ENCODE measurements at regions not wholly inside any gene's neighbourhood (a gene's known extent, or its start where the extent isn't known, plus 50 kb on each side); places are given as distances from the start of the nearest gene placed in this dataset.
"Not testable (repeated sequence)": the region's sequence is repeated elsewhere in the genome, so short reads cannot be mapped to it uniquely, and the experiment has no call there.

DNA sequence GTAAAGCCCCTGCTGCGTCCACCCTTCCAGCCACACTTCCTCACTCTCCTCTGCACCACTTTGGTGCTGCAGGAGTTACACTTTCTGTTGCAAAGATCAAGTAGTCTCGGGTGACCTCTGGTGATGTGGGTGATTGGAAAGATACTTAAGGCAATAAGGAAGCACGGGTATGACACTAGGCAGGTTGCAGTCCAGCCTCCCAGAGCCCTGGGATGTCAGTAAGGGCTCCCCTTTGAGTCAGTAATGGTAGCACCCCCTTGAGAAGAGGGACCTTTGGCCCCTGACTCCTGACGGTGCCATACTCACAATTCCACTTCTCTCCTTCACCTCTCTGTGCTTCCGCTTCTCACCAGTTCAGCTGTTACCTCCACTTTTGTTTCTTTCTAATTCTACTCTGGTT, 84.1 kb upstream of the KIF2A start:
- DNase-seq (ENCODE audit: low spot score); in situ Hi-C loops (cut with MboI; ENCODE audit: low pct_unique_long_range_greater_than_20kb, low sequenced_read_pairs, unreplicated experiment): not testable (repeated sequence)

DNA sequence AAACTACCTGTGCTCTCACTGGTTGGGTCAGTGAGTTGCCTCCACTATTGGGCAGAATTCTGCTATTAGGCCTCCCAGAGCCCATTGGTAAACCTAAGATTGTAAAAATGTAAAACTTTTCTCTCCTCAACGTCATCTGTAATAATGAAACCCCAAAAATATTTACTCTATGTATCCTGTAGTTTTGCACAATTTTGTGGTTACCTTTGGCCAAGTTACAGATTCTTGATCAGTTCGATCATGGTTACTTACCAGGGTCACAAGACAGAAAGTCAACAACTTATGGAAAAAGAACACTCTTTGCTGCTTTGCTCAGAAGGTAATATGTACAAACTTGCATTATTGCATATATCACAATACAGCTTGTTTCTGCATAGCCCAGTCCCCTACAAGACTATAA, 83.7 kb upstream of the KIF2A start:
- DNase-seq (ENCODE audit: low spot score); in situ Hi-C loops (cut with MboI; ENCODE audit: low pct_unique_long_range_greater_than_20kb, low sequenced_read_pairs, unreplicated experiment): not testable (repeated sequence)

DNA sequence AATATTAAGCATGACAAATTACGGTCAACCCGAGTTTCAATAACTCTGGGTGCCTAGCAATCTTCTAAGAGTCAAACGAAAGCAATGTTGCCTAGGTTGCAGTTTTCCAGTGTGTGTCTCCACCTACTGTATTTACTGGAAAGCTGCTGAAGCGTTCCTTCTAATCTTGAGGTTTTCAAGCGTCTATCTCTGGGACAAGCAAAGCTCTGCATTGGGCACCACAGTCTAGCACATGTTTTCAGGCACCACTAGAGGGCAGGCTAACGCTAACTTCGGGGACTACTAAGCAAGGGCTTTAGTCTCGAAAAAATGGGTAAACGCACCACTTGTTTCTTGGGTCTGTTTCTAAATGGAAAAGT, 82.7 kb upstream of the KIF2A start:
- DNase-seq (ENCODE audit: low spot score); in situ Hi-C loops (cut with MboI; ENCODE audit: low pct_unique_long_range_greater_than_20kb, low sequenced_read_pairs, unreplicated experiment): not testable (repeated sequence)
- TF ChIP-seq, protein P1, sequence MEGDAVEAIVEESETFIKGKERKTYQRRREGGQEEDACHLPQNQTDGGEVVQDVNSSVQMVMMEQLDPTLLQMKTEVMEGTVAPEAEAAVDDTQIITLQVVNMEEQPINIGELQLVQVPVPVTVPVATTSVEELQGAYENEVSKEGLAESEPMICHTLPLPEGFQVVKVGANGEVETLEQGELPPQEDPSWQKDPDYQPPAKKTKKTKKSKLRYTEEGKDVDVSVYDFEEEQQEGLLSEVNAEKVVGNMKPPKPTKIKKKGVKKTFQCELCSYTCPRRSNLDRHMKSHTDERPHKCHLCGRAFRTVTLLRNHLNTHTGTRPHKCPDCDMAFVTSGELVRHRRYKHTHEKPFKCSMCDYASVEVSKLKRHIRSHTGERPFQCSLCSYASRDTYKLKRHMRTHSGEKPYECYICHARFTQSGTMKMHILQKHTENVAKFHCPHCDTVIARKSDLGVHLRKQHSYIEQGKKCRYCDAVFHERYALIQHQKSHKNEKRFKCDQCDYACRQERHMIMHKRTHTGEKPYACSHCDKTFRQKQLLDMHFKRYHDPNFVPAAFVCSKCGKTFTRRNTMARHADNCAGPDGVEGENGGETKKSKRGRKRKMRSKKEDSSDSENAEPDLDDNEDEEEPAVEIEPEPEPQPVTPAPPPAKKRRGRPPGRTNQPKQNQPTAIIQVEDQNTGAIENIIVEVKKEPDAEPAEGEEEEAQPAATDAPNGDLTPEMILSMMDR (IDR thresholded peaks at IDR 0.05; ENCODE audit: extremely low read depth, insufficient read depth, missing control alignments): peak; percentile 53

DNA sequence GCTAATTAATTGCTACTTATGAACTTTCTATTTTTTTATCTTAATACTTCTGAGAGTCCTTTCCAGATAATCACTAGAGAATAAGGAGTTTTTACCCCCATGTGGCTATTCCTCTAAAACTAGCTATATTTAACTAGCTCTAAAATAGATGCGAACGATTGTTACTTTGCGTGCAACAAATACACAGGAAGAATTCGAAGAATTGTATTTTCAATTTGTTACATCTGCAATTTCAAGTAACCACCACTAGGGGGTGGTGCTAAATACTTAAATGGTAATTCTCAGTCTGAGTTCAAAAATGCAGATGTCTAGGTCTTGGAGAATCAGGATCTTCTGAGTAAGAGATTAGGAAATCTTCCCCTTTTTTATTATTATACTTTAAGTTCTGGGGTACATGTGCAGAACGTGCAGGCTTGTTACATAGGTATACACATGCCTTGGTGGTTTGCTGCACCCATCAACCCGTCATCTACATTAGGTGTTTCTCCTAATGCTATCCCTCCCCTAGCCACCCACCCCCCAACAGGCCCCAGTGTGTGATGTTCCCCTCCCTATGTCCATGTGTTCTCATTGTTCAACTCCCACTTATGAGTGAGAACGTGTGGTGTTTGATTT, 80.9 kb upstream of the KIF2A start:
- DNase-seq (ENCODE audit: low spot score); in situ Hi-C loops (cut with MboI; ENCODE audit: low pct_unique_long_range_greater_than_20kb, low sequenced_read_pairs, unreplicated experiment): not testable (repeated sequence)
- TF ChIP-seq, protein P1 (IDR thresholded peaks at IDR 0.05; ENCODE audit: extremely low read depth, insufficient read depth, missing control alignments): peak; percentile 42

DNA sequence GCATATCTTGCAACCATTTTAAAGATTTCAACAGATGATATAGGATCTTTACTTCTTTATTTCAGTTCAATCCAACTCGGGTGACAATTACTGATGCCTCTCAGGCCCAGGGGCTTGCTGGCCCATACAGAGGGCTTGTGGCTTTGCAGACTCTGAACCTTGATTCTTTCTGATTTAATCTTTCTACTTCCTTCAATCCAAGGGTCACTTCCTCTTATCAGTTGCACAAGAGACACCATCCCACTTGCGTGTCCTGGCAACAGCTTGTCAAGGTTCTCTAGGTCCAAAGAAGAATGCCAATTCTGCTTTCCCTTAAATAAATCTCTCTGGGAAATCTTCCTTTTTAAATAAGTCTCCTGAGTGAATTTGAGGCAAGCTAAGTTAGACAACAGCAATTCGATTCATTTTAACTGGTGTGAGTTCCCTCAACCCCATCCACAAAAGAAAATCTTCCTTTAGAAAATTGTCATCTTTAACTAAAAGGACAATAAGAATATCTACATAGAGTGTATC, 75.1 kb upstream of the KIF2A start:
- in situ Hi-C loops (cut with MboI; ENCODE audit: low pct_unique_long_range_greater_than_20kb, low sequenced_read_pairs, unreplicated experiment); DNase-seq (ENCODE audit: low spot score): not testable (repeated sequence)

DNA sequence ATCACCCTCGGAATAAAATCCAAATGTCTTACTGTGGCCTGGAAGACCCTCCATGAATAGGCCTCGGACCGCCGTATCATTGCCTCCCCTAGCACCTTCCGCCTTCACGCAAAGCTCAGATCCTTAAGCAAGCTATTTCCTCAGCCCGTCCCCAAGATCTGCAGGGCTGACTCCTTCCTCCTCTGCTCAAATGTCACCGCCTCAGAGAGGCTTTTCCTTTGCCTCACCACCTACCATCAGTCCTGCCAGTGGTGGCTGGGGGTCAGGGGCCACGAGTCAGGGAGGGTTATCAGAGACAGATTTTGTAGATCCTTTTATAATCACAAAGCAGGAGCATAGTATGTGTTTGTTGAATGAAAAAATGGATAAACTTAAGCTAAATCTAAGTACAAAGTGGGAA, 74.4 kb upstream of the KIF2A start:
- in situ Hi-C loops (cut with MboI; ENCODE audit: low pct_unique_long_range_greater_than_20kb, low sequenced_read_pairs, unreplicated experiment): no loop called here
- TF ChIP-seq, protein P1 (IDR thresholded peaks at IDR 0.05; ENCODE audit: extremely low read depth, insufficient read depth, missing control alignments): no peak
- no peak for DNase-seq (ENCODE audit: low spot score)

DNA sequence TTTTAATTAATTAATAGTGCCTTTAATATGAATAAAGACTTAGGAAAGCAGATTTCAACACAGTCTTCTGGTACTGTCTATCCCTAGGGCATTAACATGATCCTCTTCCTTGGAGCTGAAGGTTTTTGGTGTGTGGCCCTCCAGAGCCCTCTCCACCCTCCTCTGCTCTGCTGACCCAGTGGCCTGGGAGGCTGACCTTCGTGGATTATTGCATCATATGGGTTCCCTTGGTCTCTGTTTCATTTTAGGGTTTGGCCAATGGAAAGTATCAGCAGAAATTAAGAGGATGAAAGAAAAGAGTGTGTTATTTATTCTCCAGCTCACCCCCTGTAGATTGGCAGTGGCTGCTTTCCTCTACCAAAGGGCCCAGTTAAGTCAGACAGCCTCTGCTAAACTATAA, 73.8 kb upstream of the KIF2A start:
- in situ Hi-C loops (cut with MboI; ENCODE audit: low pct_unique_long_range_greater_than_20kb, low sequenced_read_pairs, unreplicated experiment); DNase-seq (ENCODE audit: low spot score): not testable (repeated sequence)

DNA sequence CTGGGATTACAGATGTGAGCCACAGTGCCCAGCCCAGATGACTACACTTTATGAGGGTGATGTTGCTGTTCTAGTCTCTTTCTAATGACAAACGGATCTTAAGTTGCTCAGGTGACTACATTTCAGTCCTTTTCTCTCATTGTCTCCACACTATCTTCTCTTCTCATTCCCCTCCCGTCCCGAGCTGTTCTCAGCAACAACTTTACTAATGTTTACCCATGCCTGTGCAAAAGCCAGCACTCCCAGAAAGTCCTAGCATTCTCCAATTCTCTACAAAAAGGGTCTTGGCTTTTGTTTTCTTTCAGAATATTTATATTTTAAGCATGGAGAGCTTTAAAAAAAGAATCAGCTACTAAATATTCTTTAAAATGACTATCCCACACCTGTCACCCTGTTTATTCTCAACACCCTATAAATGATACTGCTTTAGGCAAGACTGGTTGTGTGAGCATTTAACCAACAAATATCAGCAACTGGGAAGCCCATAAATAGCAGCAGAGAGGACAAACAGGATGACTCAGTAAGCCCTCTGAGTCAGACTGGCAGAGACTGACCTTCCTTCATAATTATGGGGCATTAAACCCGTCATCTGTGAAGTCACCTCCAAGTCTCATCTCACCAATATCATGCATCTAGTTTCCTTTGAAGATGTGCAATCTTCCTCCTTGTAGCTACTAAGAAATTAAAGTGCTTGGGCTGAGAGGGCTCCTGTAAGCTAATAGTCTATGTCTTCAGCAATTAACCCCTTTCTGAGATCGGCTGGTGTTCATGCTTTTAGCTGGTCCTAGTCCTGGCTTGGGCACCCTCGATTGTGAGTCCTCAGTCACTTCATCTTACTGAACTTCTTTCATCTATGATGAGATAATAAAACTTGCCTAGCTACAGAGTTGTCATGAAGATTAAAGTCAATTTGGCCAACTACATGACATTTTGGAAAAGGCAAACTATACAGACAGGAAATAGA, 72.6 kb upstream of the KIF2A start:
- DNase-seq (ENCODE audit: low spot score); in situ Hi-C loops (cut with MboI; ENCODE audit: low pct_unique_long_range_greater_than_20kb, low sequenced_read_pairs, unreplicated experiment): not testable (repeated sequence)

DNA sequence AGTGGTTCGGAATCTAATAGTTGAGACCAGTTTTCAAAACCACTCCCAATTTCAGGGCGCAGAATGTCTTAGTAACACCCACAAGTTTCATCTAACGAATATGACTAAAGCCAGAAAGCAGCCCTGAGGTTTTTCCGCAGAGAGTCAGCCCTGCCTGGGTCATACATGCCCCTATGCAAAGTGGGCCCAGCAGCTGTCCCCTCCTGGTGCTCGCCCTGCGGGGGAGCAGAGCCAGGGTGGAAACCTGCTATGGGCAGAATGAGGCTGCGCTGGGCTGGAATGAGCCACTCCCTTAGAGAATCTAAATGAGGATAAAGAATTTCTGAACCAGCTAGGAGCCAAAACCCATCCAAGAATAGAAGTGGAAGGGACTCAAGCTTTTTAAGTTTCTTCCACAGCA, 69.4 kb upstream of the KIF2A start:
- in situ Hi-C loops (cut with MboI; ENCODE audit: low pct_unique_long_range_greater_than_20kb, low sequenced_read_pairs, unreplicated experiment); DNase-seq (ENCODE audit: low spot score): not testable (repeated sequence)

DNA sequence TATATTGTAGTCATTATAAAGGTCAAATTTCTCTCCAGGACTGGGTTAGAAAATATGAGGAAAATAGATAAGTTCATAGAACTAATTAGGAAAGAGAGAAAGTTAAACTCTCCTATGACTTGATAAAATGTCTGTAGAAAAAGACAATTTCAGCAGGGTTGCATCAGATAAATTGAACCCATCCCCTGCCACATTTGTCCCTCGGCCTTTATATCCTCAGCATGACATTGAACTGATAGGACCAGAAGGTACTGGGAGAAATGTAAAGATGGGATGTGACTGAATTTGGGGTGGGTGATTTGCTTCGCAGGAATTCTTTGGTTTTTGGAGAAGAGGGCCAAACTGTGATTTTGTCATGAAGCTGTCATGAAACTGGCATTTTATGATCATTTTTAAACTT, 68.1 kb upstream of the KIF2A start:
- DNase-seq (ENCODE audit: low spot score); in situ Hi-C loops (cut with MboI; ENCODE audit: low pct_unique_long_range_greater_than_20kb, low sequenced_read_pairs, unreplicated experiment): not testable (repeated sequence)

DNA sequence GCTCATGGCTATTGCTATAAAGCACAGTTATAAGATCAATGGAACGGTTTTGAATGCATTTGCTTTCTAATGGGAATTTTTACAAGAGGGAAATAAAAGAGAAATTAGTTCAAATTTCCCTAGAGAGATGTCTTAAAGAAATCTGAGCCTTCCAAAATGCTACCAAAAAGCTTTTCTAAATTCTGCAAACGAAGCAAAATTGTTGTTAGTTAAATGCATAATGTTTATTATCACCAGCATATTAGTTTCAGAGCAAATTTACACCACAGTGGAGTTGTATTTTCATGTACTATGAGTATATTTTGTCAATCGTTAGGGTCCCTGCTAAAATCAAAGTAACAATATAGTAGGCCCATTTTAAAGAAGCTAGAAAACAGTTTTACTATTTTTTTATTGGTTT, 67.4 kb upstream of the KIF2A start:
- DNase-seq (ENCODE audit: low spot score); in situ Hi-C loops (cut with MboI; ENCODE audit: low pct_unique_long_range_greater_than_20kb, low sequenced_read_pairs, unreplicated experiment): not testable (repeated sequence)

DNA sequence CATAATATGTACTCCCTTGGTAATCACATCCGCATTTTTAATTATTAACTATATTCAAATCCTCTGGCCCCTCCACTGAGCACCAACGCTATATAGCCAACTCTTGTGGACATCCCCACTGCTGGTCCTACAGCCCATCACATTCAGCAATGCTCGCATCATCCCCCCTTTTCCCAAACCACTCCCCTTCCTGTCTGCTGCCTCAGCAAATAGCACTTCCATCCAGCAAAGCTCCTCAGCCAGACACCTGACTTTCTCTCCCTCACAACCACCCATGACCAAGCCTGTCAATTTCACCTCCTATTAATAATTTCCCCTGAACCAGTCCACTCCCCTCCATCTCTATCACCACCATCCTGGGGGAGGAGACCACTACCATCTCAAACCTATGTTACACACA, 65.5 kb upstream of the KIF2A start:
- DNase-seq (ENCODE audit: low spot score); in situ Hi-C loops (cut with MboI; ENCODE audit: low pct_unique_long_range_greater_than_20kb, low sequenced_read_pairs, unreplicated experiment): not testable (repeated sequence)

DNA sequence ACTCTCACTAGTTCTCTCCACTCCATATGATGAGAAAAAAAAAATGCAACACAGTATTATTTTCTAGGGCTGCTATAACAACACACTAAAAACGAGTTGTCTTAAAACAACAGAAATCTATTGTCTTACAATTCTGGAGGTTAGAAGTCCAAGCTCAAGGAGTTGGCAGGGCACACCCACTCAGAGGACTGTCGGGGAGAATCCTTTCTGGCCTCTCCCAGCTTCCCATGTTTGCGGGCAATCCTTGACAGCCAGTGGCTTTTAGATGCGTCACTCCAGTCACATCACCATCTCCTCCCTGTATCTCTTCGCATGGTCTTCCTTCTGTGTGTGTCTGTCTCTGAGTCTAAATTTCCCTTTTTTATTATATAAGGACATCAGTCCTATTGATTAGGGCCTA, 64.0 kb upstream of the KIF2A start:
- in situ Hi-C loops (cut with MboI; ENCODE audit: low pct_unique_long_range_greater_than_20kb, low sequenced_read_pairs, unreplicated experiment); DNase-seq (ENCODE audit: low spot score): not testable (repeated sequence)

DNA sequence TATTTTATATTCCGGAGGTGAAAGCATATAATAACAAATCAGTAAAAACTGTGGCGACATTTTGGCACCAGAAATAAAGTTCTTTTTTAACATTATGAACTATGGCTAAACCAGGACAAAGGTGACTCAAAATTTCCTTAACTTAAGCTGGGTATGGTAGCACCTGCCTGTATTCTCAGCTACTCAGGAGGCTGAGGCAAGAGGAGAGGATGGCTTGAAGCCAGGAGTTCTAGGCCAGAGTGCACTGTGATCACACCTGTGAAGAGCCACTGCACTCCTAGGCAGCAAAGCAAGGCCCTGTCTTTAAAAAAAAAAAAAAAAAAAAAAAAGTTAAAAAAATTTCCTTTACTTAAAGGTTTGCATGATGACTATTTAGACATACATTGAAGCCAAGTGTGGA, 63.0 kb upstream of the KIF2A start:
- DNase-seq (ENCODE audit: low spot score); in situ Hi-C loops (cut with MboI; ENCODE audit: low pct_unique_long_range_greater_than_20kb, low sequenced_read_pairs, unreplicated experiment): not testable (repeated sequence)

Data from GM13977 (cell line).